ENCODE measurements at regions not wholly inside any gene's neighbourhood (a gene's known extent, or its start where the extent isn't known, plus 50 kb on each side); places are given as distances from the start of the nearest gene placed in this dataset.
"Not testable (repeated sequence)": the region's sequence is repeated elsewhere in the genome, so short reads cannot be mapped to it uniquely, and the experiment has no call there.

DNA sequence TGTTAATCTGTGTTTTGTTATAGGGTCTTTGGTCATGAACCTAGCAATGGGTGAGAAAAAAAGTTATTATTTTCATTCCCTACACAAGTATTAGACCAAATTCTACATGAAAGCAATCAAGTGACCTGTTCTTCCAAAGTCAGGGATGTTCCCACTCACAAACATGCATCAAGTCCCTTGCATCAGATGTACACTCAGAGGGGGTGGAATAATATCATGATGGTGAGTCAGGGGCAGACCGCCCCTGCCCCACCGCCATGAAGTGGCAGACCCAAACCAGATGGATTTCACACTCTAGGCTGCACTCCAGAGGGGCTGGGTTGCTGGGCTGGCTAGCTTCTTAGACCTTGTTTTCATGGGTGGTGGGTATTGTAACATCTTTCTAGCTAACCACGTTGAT lies 91.4 kb downstream of the ACAA2 start (continued):
- TF ChIP-seq, protein P1, sequence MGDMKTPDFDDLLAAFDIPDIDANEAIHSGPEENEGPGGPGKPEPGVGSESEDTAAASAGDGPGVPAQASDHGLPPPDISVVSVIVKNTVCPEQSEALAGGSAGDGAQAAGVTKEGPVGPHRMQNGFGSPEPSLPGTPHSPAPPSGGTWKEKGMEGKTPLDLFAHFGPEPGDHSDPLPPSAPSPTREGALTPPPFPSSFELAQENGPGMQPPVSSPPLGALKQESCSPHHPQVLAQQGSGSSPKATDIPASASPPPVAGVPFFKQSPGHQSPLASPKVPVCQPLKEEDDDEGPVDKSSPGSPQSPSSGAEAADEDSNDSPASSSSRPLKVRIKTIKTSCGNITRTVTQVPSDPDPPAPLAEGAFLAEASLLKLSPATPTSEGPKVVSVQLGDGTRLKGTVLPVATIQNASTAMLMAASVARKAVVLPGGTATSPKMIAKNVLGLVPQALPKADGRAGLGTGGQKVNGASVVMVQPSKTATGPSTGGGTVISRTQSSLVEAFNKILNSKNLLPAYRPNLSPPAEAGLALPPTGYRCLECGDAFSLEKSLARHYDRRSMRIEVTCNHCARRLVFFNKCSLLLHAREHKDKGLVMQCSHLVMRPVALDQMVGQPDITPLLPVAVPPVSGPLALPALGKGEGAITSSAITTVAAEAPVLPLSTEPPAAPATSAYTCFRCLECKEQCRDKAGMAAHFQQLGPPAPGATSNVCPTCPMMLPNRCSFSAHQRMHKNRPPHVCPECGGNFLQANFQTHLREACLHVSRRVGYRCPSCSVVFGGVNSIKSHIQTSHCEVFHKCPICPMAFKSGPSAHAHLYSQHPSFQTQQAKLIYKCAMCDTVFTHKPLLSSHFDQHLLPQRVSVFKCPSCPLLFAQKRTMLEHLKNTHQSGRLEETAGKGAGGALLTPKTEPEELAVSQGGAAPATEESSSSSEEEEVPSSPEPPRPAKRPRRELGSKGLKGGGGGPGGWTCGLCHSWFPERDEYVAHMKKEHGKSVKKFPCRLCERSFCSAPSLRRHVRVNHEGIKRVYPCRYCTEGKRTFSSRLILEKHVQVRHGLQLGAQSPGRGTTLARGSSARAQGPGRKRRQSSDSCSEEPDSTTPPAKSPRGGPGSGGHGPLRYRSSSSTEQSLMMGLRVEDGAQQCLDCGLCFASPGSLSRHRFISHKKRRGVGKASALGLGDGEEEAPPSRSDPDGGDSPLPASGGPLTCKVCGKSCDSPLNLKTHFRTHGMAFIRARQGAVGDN (IDR thresholded peaks at IDR 0.05): no peak
- TF ChIP-seq BMI1 (IDR thresholded peaks at IDR 0.05; ENCODE audit: borderline replicate concordance) (no peak), WRNIP1 (IDR thresholded peaks at IDR 0.05; ENCODE audit: borderline replicate concordance, low read depth, low read length) (no peak)
- TF ChIP-seq, protein P2, sequence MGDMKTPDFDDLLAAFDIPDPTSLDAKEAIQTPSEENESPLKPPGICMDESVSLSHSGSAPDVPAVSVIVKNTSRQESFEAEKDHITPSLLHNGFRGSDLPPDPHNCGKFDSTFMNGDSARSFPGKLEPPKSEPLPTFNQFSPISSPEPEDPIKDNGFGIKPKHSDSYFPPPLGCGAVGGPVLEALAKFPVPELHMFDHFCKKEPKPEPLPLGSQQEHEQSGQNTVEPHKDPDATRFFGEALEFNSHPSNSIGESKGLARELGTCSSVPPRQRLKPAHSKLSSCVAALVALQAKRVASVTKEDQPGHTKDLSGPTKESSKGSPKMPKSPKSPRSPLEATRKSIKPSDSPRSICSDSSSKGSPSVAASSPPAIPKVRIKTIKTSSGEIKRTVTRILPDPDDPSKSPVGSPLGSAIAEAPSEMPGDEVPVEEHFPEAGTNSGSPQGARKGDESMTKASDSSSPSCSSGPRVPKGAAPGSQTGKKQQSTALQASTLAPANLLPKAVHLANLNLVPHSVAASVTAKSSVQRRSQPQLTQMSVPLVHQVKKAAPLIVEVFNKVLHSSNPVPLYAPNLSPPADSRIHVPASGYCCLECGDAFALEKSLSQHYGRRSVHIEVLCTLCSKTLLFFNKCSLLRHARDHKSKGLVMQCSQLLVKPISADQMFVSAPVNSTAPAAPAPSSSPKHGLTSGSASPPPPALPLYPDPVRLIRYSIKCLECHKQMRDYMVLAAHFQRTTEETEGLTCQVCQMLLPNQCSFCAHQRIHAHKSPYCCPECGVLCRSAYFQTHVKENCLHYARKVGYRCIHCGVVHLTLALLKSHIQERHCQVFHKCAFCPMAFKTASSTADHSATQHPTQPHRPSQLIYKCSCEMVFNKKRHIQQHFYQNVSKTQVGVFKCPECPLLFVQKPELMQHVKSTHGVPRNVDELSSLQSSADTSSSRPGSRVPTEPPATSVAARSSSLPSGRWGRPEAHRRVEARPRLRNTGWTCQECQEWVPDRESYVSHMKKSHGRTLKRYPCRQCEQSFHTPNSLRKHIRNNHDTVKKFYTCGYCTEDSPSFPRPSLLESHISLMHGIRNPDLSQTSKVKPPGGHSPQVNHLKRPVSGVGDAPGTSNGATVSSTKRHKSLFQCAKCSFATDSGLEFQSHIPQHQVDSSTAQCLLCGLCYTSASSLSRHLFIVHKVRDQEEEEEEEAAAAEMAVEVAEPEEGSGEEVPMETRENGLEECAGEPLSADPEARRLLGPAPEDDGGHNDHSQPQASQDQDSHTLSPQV (IDR thresholded peaks at IDR 0.05): no peak

DNA sequence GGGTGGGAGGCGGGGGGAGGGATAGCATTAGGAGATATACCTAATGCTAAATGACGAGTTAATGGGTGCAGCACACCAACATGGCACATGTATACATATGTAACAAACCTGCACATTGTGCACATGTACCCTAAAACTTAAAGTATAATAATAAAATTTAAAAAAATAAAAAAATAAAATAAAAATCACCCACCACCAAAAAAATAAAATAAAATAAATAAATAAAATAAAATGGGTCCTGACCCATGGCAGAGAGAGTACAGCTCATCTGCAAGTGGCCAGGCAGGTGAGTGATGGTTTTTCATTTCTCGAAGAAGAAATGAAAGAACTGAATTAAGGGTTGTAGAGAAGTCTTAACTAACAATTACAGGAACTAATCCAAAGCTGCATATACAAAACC lies 92.4 kb downstream of the ACAA2 start:
- H3K4me2 ChIP-seq (ENCODE audit: control insufficient read depth, insufficient read depth); H3K27me3 ChIP-seq (replicated peaks in 1 of 2; ENCODE audit: control insufficient read depth in 2 of 2, insufficient read depth in 2 of 2, low read length in 1 of 2); H3K9me3 ChIP-seq (replicated peaks; ENCODE audit: control insufficient read depth, insufficient read depth, low read length); FAIRE-seq; H3K36me3 ChIP-seq (ENCODE audit: control insufficient read depth in 2 of 2, insufficient read depth in 2 of 2, low read length in 1 of 2); H3K27ac ChIP-seq (ENCODE audit: control insufficient read depth, insufficient read depth); intact Hi-C loops (cut with micrococcal nuclease; ENCODE audit: unreplicated experiment); H3K9ac ChIP-seq (ENCODE audit: control insufficient read depth, insufficient read depth, low read length); RAD21 ChIA-PET (ENCODE audit: unreplicated experiment); H3K4me1 ChIP-seq (ENCODE audit: control insufficient read depth, insufficient read depth, low read length); H2AFZ ChIP-seq (ENCODE audit: control insufficient read depth, low read depth, low read length); H4K20me1 ChIP-seq (ENCODE audit: control insufficient read depth, insufficient read depth); ATAC-seq; H3K79me2 ChIP-seq (ENCODE audit: control insufficient read depth, insufficient read depth, low read length); POLR2A ChIA-PET; DNase-seq (ENCODE audit: low read depth, low spot score); BruUV-seq (replicated peaks); in situ Hi-C loops (cut with MboI); SMC1A ChIA-PET (ENCODE audit: uncharacterized antibody, unreplicated experiment); H3K4me3 ChIP-seq: not testable (repeated sequence)
- WGBS (ENCODE audit: insufficient coverage, insufficient replicate concordance, low lambda C conversion rate, missing lambda C conversion rate): 15% methylated on average over 3 of the region's 3 CpGs
- CTCF ChIA-PET: interaction anchor here (2.7 kb wide), 1 partner anchor 11 kb away, joined by 6 read pairs; no protein-coding TSS in a partner anchor

All from GM12878 (cell line).